NCI-H2196 treated with DMSO at 0.1 percent for 48 hours (cell line): ENCODE measurements at regions not wholly inside any gene's neighbourhood (a gene's known extent, or its start where the extent isn't known, plus 50 kb on each side); places are given as distances from the start of the nearest gene placed in this dataset.

Source experiments
- DNase-seq: peaks from one replicate; lab custom pipeline; 2025; ENCODE audit not compliant: unreplicated experiment; lab: John Stamatoyannopoulos, UW

GRCh38 chrX:39915081-39915480, 182.7 kb downstream of the BCOR start:
- DNase-seq: no peak

GRCh38 chrX:39915596-39915995, 182.2 kb downstream of the BCOR start:
- no peak for DNase-seq

GRCh38 chrX:39921838-39922237, 175.9 kb downstream of the BCOR start:
- peak; percentile 24 for DNase-seq

GRCh38 chrX:39922488-39922887, 175.3 kb downstream of the BCOR start:
- no peak for DNase-seq

GRCh38 chrX:39922926-39923325, 174.8 kb downstream of the BCOR start:
- DNase-seq: no peak

GRCh38 chrX:39927380-39927779, 170.4 kb downstream of the BCOR start:
- DNase-seq: no peak

GRCh38 chrX:39928704-39929378, 168.9 kb downstream of the BCOR start:
- no peak for DNase-seq

- DNase-seq: no peak
Measured at GRCh38 chrX:39929379-39930025, 168.3 kb downstream of the BCOR start.

- DNase-seq: no peak
Measured at GRCh38 chrX:39930786-39931528, 166.8 kb downstream of the BCOR start.

- no peak for DNase-seq
Measured at GRCh38 chrX:39931529-39932282, 166.1 kb downstream of the BCOR start.

GRCh38 chrX:39935411-39936064, 162.2 kb downstream of the BCOR start:
- DNase-seq: no peak

GRCh38 chrX:39936886-39937770, 160.6 kb downstream of the BCOR start:
- no peak for DNase-seq

- DNase-seq: no peak
Measured at GRCh38 chrX:39938466-39938865, 159.3 kb downstream of the BCOR start.

- no peak for DNase-seq
Measured at GRCh38 chrX:39939678-39940077, 158.1 kb downstream of the BCOR start.

- DNase-seq: peak; percentile 29
Measured at GRCh38 chrX:39941332-39941920, 156.3 kb downstream of the BCOR start.

GRCh38 chrX:39944416-39944815, 153.3 kb downstream of the BCOR start:
- no peak for DNase-seq

- no peak for DNase-seq
Measured at GRCh38 chrX:39945709-39946108, 152.0 kb downstream of the BCOR start.

GRCh38 chrX:39946822-39947221, 150.9 kb downstream of the BCOR start:
- DNase-seq: no peak

- DNase-seq: no peak
Measured at GRCh38 chrX:39948582-39948981, 149.2 kb downstream of the BCOR start.
